GM19324 (cell line): ENCODE measurements at regions not wholly inside any gene's neighbourhood (a gene's known extent, or its start where the extent isn't known, plus 50 kb on each side); places are given as distances from the start of the nearest gene placed in this dataset.

ENCODE experiments used
- ATAC-seq: cut with Tn5 transposase; IDR thresholded peaks from one replicate; pipeline ENCODE4 v1.9.1; 2021; ENCODE audit warnings: mild to moderate bottlenecking, moderate library complexity; ENCODE audit not compliant: unreplicated experiment, low FRiP score

GRCh38 chr5:74120585-74120984, 494.6 kb downstream of the ARHGEF28 start:
- no peak for ATAC-seq

- ATAC-seq = no peak
Observed at GRCh38 chr5:74118071-74118470, 492.1 kb downstream of the ARHGEF28 start.

GRCh38 chr5:74116984-74117383, 491.0 kb downstream of the ARHGEF28 start:
- ATAC-seq = no peak

- no peak for ATAC-seq
Observed at GRCh38 chr5:74116266-74116665, 490.3 kb downstream of the ARHGEF28 start.

- ATAC-seq = no peak
Observed at GRCh38 chr5:74113927-74114326, 487.9 kb downstream of the ARHGEF28 start.

- no peak for ATAC-seq
Observed at GRCh38 chr5:74113196-74113540, 487.2 kb downstream of the ARHGEF28 start.

- ATAC-seq = no peak
Observed at GRCh38 chr5:74112372-74113195, 486.6 kb downstream of the ARHGEF28 start.

GRCh38 chr5:74111764-74112163, 485.8 kb downstream of the ARHGEF28 start:
- no peak for ATAC-seq

- no peak for ATAC-seq
Observed at GRCh38 chr5:74109344-74109743, 483.3 kb downstream of the ARHGEF28 start.

GRCh38 chr5:74107899-74108298, 481.9 kb downstream of the ARHGEF28 start:
- no peak for ATAC-seq

- ATAC-seq = no peak
Observed at GRCh38 chr5:74105126-74105780, 479.3 kb downstream of the ARHGEF28 start.

GRCh38 chr5:74103131-74104023, 477.4 kb downstream of the ARHGEF28 start:
- no peak for ATAC-seq

- no peak for ATAC-seq
Observed at GRCh38 chr5:74100268-74100665, 474.3 kb downstream of the ARHGEF28 start.

GRCh38 chr5:74099538-74100267, 473.7 kb downstream of the ARHGEF28 start:
- no peak for ATAC-seq

GRCh38 chr5:74098941-74099340, 472.9 kb downstream of the ARHGEF28 start:
- ATAC-seq = no peak

GRCh38 chr5:74098456-74098855, 472.5 kb downstream of the ARHGEF28 start:
- no peak for ATAC-seq

- ATAC-seq = no peak
Observed at GRCh38 chr5:74096325-74096724, 470.3 kb downstream of the ARHGEF28 start.

- ATAC-seq = no peak
Observed at GRCh38 chr5:74095871-74096270, 469.9 kb downstream of the ARHGEF28 start.

- no peak for ATAC-seq
Observed at GRCh38 chr5:74094782-74095108, 468.7 kb downstream of the ARHGEF28 start.

GRCh38 chr5:74094096-74094781, 468.2 kb downstream of the ARHGEF28 start:
- no peak for ATAC-seq
